ENCODE measurements at regions not wholly inside any gene's neighbourhood (a gene's known extent, or its start where the extent isn't known, plus 50 kb on each side); places are given as distances from the start of the nearest gene placed in this dataset.

DNA sequence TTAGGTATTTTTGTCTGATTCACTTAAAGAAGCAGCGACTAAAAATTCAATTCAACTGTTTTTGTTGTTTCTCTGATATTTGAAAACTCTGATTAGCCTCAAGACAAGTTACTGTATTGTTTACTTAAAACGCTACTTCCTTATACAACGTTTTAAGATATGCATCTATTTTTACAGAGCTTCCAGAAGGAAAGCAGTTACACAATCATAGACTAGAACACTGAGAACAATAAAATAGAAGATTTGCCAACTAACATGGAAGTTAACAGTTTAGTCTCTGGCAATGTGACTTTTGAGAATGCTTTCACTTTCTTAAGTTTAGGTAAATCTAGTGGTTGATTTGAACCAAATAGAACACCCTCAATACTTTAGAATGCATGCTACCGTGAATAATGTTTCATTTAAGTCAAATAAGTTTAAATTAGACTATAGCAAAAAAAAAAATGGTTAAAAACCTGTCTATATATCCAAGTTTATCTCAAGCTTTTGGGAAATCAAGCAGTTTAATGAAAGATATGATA, 614.8 kb downstream of the DACH1 start (continued):
- no peak for TF ChIP-seq ZFP41 (tag by site-specific recombination; IDR thresholded peaks at IDR 0.05; ENCODE audit: borderline replicate concordance)
- TF ChIP-seq KLF1 (tag by site-specific recombination; IDR thresholded peaks at IDR 0.05) = no peak
- no peak for TF ChIP-seq ZFHX2 (tag by site-specific recombination; conservative IDR thresholded peaks at IDR 0.05)
- TF ChIP-seq KLF16 (tag by site-specific recombination; IDR thresholded peaks at IDR 0.05) = no peak
- TF ChIP-seq GLI2 (tag by site-specific recombination; IDR thresholded peaks at IDR 0.05; ENCODE audit: borderline replicate concordance, low read depth) = no peak
- TF ChIP-seq ZNF175 (tag by site-specific recombination; IDR thresholded peaks at IDR 0.05) = no peak
- TF ChIP-seq ZNF544 (tag by site-specific recombination; IDR thresholded peaks at IDR 0.05) = no peak

DNA sequence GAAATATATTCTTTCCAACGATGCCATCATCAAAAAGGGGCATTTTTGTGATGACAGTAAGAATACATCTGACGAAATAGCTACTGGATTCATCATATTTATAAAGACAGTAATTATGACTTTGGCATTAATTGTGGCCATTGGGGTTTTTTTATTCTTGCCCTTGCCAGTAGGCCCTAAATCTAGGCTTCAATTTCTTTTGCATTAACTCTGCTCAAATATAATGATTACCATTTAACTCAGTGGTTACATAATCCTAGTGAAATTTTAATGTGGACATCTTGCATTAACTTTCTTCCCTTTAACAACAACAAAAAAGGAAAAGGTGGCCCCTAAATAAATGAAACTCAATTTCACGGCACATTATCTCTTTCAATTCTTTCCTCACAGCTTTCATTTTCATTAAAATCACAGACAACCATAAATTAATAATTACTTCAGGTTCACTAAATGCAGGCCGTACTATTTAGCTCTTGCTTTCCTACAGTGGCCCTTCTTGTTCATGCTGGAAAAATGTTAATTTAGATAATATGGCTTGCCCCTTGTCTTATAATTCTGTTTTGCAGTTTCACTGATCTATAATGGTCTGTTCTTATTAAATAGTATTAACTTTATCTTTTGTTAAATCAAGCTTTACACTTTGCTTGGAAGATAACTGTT, 615.6 kb downstream of the DACH1 start:
- Histone ChIP-seq H3K4me3 (ENCODE audit: low read depth, low read length) (no peak overlapping the region), H3K36me3 (ENCODE audit: control insufficient read depth in 2 of 2, insufficient read depth in 1 of 2, low read length in 2 of 2) (no peaks in the 10 kb centered on the region), H3K4me1 (ENCODE audit: control insufficient read depth, insufficient read depth, low read length) (no peaks in the 10 kb centered on the region), H3K27ac (ENCODE audit: extremely low read depth, low read depth, low read length) (no peak overlapping the region), H3K9me3 (ENCODE audit: control insufficient read depth, insufficient read depth, low read depth, low read length) (no peaks in the 10 kb centered on the region)
- CTCF ChIA-PET = no interaction called here
- POLR2A ChIA-PET = no interaction called here
- 0 out of 2 replicates have a peak, but pooled peaks have one; percentile 43 for TF ChIP-seq TCF7L2 (IDR thresholded peaks at IDR 0.05; ENCODE audit: borderline replicate concordance, low read depth, low read length)
- no peak for TF ChIP-seq ZSCAN16 (tag by site-specific recombination; IDR thresholded peaks at IDR 0.05)

DNA sequence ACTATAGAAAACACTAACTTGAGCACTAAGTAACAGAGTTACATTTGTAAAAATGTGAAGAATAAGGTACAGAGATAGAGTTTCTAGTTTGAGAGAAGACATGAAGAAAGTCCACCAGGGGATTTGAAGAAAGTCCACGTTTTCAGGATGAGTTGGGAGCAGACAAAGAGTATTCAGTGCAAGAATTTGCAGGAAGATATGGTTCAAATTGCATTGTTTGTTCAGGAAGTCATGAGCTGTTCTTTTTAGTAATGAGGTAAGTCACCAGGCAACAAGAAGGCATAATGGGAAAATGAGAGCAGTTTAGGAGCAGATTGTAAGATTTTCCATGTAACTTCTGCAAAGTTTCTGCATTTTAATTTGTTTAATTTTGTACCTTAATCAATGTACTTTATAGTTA, 618.0 kb downstream of the DACH1 start:
- Histone ChIP-seq H3K4me1 (ENCODE audit: control insufficient read depth, insufficient read depth, low read length) (no peaks in the 10 kb centered on the region), H3K4me3 (ENCODE audit: low read depth, low read length) (no peak overlapping the region), H3K9me3 (ENCODE audit: control insufficient read depth, insufficient read depth, low read depth, low read length) (no peaks in the 10 kb centered on the region), H3K27ac (ENCODE audit: extremely low read depth, low read depth, low read length) (no peak overlapping the region), H3K36me3 (ENCODE audit: control insufficient read depth in 2 of 2, insufficient read depth in 1 of 2, low read length in 2 of 2) (no peaks in the 10 kb centered on the region)
- POLR2A ChIA-PET = no interaction called here
- CTCF ChIA-PET = no interaction called here
- TF ChIP-seq KLF1 (tag by site-specific recombination; IDR thresholded peaks at IDR 0.05) = no peak
- TF ChIP-seq ZFP3 (tag by site-specific recombination; IDR thresholded peaks at IDR 0.05; ENCODE audit: low read depth) = no peak

DNA sequence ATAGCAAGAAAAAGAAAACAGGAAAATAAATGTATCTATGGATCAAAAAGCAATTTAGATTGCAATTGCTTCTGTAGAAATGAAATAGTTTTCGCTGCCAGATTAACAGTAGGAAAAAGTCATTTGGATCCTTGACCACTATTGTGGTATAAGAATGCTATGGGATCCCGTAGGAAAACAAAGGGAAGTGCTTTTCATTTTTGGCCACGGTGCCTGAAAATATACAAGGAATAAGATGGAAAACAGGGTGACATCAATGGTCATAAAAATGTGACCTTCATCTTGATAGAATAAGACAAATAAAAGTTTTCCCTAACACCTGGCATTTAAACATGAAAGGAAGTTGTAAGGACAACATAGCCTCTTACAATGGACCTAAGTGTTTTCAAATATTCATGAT, 622.8 kb downstream of the DACH1 start:
- TF ChIP-seq ZNF768 (tag by site-specific recombination; IDR thresholded peaks at IDR 0.05) (no peak), ZNF132 (tag by site-specific recombination; IDR thresholded peaks at IDR 0.05; ENCODE audit: borderline replicate concordance) (no peak), KLF7 (tag by site-specific recombination; IDR thresholded peaks at IDR 0.05; ENCODE audit: borderline replicate concordance) (no peak), ZNF707 (tag by site-specific recombination; IDR thresholded peaks at IDR 0.05) (no peak), ZNF223 (tag by site-specific recombination; IDR thresholded peaks at IDR 0.05) (no peak), ZNF366 (tag by site-specific recombination; conservative IDR thresholded peaks at IDR 0.05) (no peak), ZIC2 (tag by site-specific recombination; IDR thresholded peaks at IDR 0.05) (no peak), ZNF140 (tag by site-specific recombination; IDR thresholded peaks at IDR 0.05) (no peak)
- Histone ChIP-seq H3K9me3 (ENCODE audit: control insufficient read depth, insufficient read depth, low read depth, low read length) (no peaks in the 10 kb centered on the region), H3K27ac (ENCODE audit: extremely low read depth, low read depth, low read length) (no peak overlapping the region), H3K4me3 (ENCODE audit: low read depth, low read length) (no peak overlapping the region), H3K4me1 (ENCODE audit: control insufficient read depth, insufficient read depth, low read length) (no peaks in the 10 kb centered on the region), H3K36me3 (ENCODE audit: control insufficient read depth in 2 of 2, insufficient read depth in 1 of 2, low read length in 2 of 2) (no peaks in the 10 kb centered on the region)
- ChIA-PET POLR2A (no interaction called here), CTCF (interaction anchor here (1.2 kb wide), 1 partner anchor 621 kb away, joined by 3 read pairs; no protein-coding TSS in a partner anchor)

DNA sequence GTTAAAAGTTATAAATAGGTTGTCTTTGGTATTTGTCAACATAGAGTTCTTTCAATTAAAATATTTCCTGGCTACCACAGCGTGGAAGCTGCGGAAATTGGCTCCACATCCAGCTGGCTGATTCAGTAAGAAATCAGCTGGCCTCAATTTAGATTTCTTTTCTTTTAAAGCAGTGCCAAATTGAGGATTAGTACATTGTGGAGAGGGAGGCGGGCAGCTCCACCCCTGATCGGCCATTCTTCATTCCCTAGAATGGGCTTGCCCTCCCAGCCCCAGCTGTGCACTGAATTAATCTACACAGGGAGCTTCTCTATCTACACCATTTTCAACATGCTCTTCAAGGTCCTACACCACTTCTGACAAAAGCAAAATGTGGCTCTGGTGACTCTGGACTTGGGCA, 624.8 kb downstream of the DACH1 start:
- no peak overlapping the region for H3K4me3 ChIP-seq (ENCODE audit: low read depth, low read length)
- H3K9me3 ChIP-seq (ENCODE audit: control insufficient read depth, insufficient read depth, low read depth, low read length) = no peaks in the 10 kb centered on the region
- no peak overlapping the region for H3K27ac ChIP-seq (ENCODE audit: extremely low read depth, low read depth, low read length)
- H3K36me3 ChIP-seq (ENCODE audit: control insufficient read depth in 2 of 2, insufficient read depth in 1 of 2, low read length in 2 of 2) = no peaks in the 10 kb centered on the region
- ChIA-PET CTCF (interaction anchor here (0.6 kb wide), 1 partner anchor 580 kb away, joined by 3 read pairs; no protein-coding TSS in a partner anchor), POLR2A (no interaction called here)
- TF ChIP-seq ZNF174 (tag by site-specific recombination; IDR thresholded peaks at IDR 0.05) (no peak), TRIM28 (IDR thresholded peaks at IDR 0.05; ENCODE audit: borderline replicate concordance, low read length) (no peak), ZBTB20 (tag by site-specific recombination; IDR thresholded peaks at IDR 0.05) (no peak), ZNF155 (tag by site-specific recombination; IDR thresholded peaks at IDR 0.05) (no peak), ZNF292 (tag by site-specific recombination; IDR thresholded peaks at IDR 0.05; ENCODE audit: borderline replicate concordance, low read depth) (no peak), EGR2 (tag by site-specific recombination; IDR thresholded peaks at IDR 0.05; ENCODE audit: low read depth) (no peak), ZNF654 (tag by site-specific recombination; IDR thresholded peaks at IDR 0.05; ENCODE audit: low read depth) (no peak), ZNF184 (tag by site-specific recombination; IDR thresholded peaks at IDR 0.05) (no peak), ZNF610 (tag by site-specific recombination; IDR thresholded peaks at IDR 0.05; ENCODE audit: borderline replicate concordance) (no peak), ZNF202 (tag by site-specific recombination; IDR thresholded peaks at IDR 0.05; ENCODE audit: borderline replicate concordance) (no peak), ZNF175 (tag by site-specific recombination; IDR thresholded peaks at IDR 0.05) (no peak), ZNF146 (tag by site-specific recombination; IDR thresholded peaks at IDR 0.05) (no peak)
- no peaks in the 10 kb centered on the region for H3K4me1 ChIP-seq (ENCODE audit: control insufficient read depth, insufficient read depth, low read length)

Data from HEK293 (cell line).